ENCODE measurements at regions not wholly inside any gene's neighbourhood (a gene's known extent, or its start where the extent isn't known, plus 50 kb on each side); places are given as distances from the start of the nearest gene placed in this dataset.

GRCh38 chr21:16770266-16770665, 742.6 kb upstream of the CXADR start:
- TF ChIP-seq EZH2 (IDR thresholded peaks at IDR 0.05) (no peak), POLR2AphosphoS5 (IDR thresholded peaks at IDR 0.05; ENCODE audit: borderline replicate concordance, low read depth, low read length) (no peak)

All from SK-N-MC (cell line).